ENCODE measurements at regions not wholly inside any gene's neighbourhood (a gene's known extent, or its start where the extent isn't known, plus 50 kb on each side); places are given as distances from the start of the nearest gene placed in this dataset.

DNA sequence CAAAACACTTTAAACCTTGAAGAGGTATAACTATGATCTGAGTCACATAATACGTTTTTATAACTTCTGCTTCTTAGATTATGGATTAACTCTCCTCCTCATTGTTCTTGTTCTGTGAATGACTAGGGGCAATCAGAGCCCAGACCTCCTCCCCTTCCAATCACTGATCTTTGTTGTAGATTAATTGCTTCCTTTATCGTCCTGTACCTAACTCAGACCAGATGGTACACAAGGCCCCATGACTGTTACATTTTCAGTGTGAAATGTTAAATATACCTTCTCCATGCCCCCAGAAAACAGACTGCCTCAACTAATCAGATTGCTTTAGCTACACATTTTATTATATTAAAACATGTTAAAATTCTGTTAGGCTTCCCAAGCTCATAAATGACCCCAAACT is 211.7 kb downstream of the RNF152 start:
- TF ChIP-seq CTCF (IDR thresholded peaks at IDR 0.05) (no peak), POLR2A (IDR thresholded peaks at IDR 0.05) (no peak)
